Epithelial cell of proximal tubule (primary cell): ENCODE measurements at regions not wholly inside any gene's neighbourhood (a gene's known extent, or its start where the extent isn't known, plus 50 kb on each side); places are given as distances from the start of the nearest gene placed in this dataset.

Source experiments
- DNase-seq: peaks from one replicate; pipeline ENCODE4 v3.0.0-alpha.2; 2011; ENCODE audit warnings: low read depth
- H3K4me3 ChIP-seq: 2 replicates; pipeline ENCODE4 v1.5.1; 2011; ENCODE audit warnings: low read depth, mild to moderate bottlenecking, low read length
- CTCF ChIP-seq: conservative IDR thresholded peaks from 2 replicates; pipeline ENCODE4 v1.5.1; 2012; ENCODE audit warnings: low read depth, mild to moderate bottlenecking, low read length

- no peak for TF ChIP-seq CTCF
- no peak overlapping the region for H3K4me3 ChIP-seq
- no peak for DNase-seq
These were observed 89.4 kb upstream of the DKK2 start for GRCh38 chr4:107125496-107125895.

- no peak for DNase-seq
- no peak for TF ChIP-seq CTCF
- no peak overlapping the region for H3K4me3 ChIP-seq
These were observed 86.6 kb upstream of the DKK2 start for GRCh38 chr4:107122736-107123135.

GRCh38 chr4:107120661-107121060, 84.5 kb upstream of the DKK2 start:
- TF ChIP-seq CTCF: no peak
- H3K4me3 ChIP-seq: no peak overlapping the region
- no peak for DNase-seq

- DNase-seq: no peak
- no peak for TF ChIP-seq CTCF
- H3K4me3 ChIP-seq: no peak overlapping the region
These were observed 81.6 kb upstream of the DKK2 start for GRCh38 chr4:107117726-107118125.

- no peak for TF ChIP-seq CTCF
- H3K4me3 ChIP-seq: no peak overlapping the region
- DNase-seq: no peak
These were observed 79.2 kb upstream of the DKK2 start for GRCh38 chr4:107115185-107115847.

GRCh38 chr4:107114059-107114458, 77.9 kb upstream of the DKK2 start:
- TF ChIP-seq CTCF: no peak
- no peak overlapping the region for H3K4me3 ChIP-seq
- no peak for DNase-seq

GRCh38 chr4:107098401-107098800, 62.3 kb upstream of the DKK2 start:
- DNase-seq: no peak
- H3K4me3 ChIP-seq: no peak overlapping the region
- TF ChIP-seq CTCF: no peak
